Type B pancreatic cell (in vitro differentiated cells): ENCODE measurements at regions not wholly inside any gene's neighbourhood (a gene's known extent, or its start where the extent isn't known, plus 50 kb on each side); places are given as distances from the start of the nearest gene placed in this dataset.

Experiments used
- DNase-seq: peaks from one replicate; pipeline ENCODE4 v3.0.0; 2021; ENCODE audit warnings: mixed read lengths; ENCODE audit not compliant: unreplicated experiment; ENCODE audit errors: extremely low spot score
- H3K27ac Mint-ChIP-seq: 2 replicates; pipeline ENCODE4 v1.8.0; 2021; ENCODE audit warnings: mild to moderate bottlenecking, mixed read lengths
- H3K27me3 Mint-ChIP-seq: 2 replicates; pipeline ENCODE4 v1.8.0; 2021; ENCODE audit warnings: mixed read lengths
- H3K36me3 Mint-ChIP-seq: 2 replicates; pipeline ENCODE4 v1.8.0; 2021; ENCODE audit warnings: mixed read lengths
- H3K4me1 Mint-ChIP-seq: one replicate; pipeline ENCODE4 v1.8.0; 2021; ENCODE audit warnings: mixed read lengths; ENCODE audit not compliant: unreplicated experiment
- H3K4me3 Mint-ChIP-seq: 2 replicates; pipeline ENCODE4 v1.8.0; 2021; ENCODE audit warnings: mild to moderate bottlenecking, mixed read lengths
- H3K9me3 Mint-ChIP-seq: 2 replicates; pipeline ENCODE4 v1.8.0; 2021; ENCODE audit warnings: mixed read lengths
- CTCF ChIP-seq: fragments of 200-600 bp; sonication (generic); conservative IDR thresholded peaks from 2 replicates; pipeline ENCODE4 v1.5.0; 2021; ENCODE audit warnings: antibody characterized with exemption, mild to moderate bottlenecking

- H3K36me3 Mint-ChIP-seq, result peaks cover 4% of the 10 kb centered on the region
- H3K9me3 Mint-ChIP-seq, result peaks cover 7% of the 10 kb centered on the region
- DNase-seq, result no peak
- peaks cover 18% of the 10 kb centered on the region for H3K4me1 Mint-ChIP-seq
- H3K27me3 Mint-ChIP-seq, result peaks cover 46% of the 10 kb centered on the region
- no peak overlapping the region for H3K4me3 Mint-ChIP-seq
- no peak overlapping the region for H3K27ac Mint-ChIP-seq
- no peak for TF ChIP-seq CTCF
Observed at GRCh38 chr12:130223767-130224244, 61.5 kb downstream of the FZD10 start.

DNA sequence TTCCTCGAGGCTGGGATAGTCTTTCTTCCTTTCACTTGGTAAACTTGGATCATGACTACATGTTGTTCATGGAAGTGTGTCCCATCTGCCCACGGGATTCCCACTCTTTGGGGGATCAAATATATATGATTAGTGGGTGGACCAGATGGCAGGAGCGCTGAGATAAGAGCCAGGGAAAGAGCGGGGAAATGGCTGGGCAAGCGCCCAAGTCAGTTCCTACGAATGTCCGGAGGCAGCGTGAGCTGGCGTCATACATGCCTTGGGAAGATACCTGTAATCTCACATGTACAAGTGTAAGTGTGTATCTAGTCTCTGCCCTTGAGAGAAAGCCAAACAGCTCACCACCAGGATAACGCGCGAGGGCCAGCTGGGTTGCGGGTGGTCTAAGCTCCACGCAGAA, 62.3 kb downstream of the FZD10 start:
- DNase-seq, result no peak
- peaks cover 4% of the 10 kb centered on the region for H3K36me3 Mint-ChIP-seq
- no peak overlapping the region for H3K27ac Mint-ChIP-seq
- no peak for TF ChIP-seq CTCF
- H3K9me3 Mint-ChIP-seq, result peaks cover 6% of the 10 kb centered on the region
- H3K4me3 Mint-ChIP-seq, result no peak overlapping the region
- H3K4me1 Mint-ChIP-seq, result peaks cover 18% of the 10 kb centered on the region
- peaks cover 46% of the 10 kb centered on the region for H3K27me3 Mint-ChIP-seq

- Mint-ChIP-seq H3K4me1 (peaks cover 12% of the 10 kb centered on the region), H3K9me3 (peaks cover 9% of the 10 kb centered on the region), H3K36me3 (peaks cover 7% of the 10 kb centered on the region), H3K27me3 (peaks cover 40% of the 10 kb centered on the region), H3K4me3 (no peak overlapping the region), H3K27ac (no peak overlapping the region)
- TF ChIP-seq CTCF, result no peak
- DNase-seq, result no peak
Observed at GRCh38 chr12:130225347-130225746, 63.1 kb downstream of the FZD10 start.

- Mint-ChIP-seq H3K4me1 (peaks cover 5% of the 10 kb centered on the region), H3K36me3 (peaks cover 7% of the 10 kb centered on the region), H3K27me3 (peaks cover 35% of the 10 kb centered on the region), H3K4me3 (no peak overlapping the region), H3K27ac (no peak overlapping the region), H3K9me3 (peaks cover 9% of the 10 kb centered on the region)
- DNase-seq, result no peak
- no peak for TF ChIP-seq CTCF
Observed at GRCh38 chr12:130226126-130226525, 63.9 kb downstream of the FZD10 start.

GRCh38 chr12:130226771-130227170, 64.5 kb downstream of the FZD10 start:
- H3K36me3 Mint-ChIP-seq, result peaks cover 7% of the 10 kb centered on the region
- H3K27ac Mint-ChIP-seq, result no peak overlapping the region
- H3K27me3 Mint-ChIP-seq, result peaks cover 30% of the 10 kb centered on the region
- TF ChIP-seq CTCF, result no peak
- H3K4me3 Mint-ChIP-seq, result no peak overlapping the region
- H3K9me3 Mint-ChIP-seq, result peaks cover 9% of the 10 kb centered on the region
- H3K4me1 Mint-ChIP-seq, result peaks cover 4% of the 10 kb centered on the region
- no peak for DNase-seq

DNA sequence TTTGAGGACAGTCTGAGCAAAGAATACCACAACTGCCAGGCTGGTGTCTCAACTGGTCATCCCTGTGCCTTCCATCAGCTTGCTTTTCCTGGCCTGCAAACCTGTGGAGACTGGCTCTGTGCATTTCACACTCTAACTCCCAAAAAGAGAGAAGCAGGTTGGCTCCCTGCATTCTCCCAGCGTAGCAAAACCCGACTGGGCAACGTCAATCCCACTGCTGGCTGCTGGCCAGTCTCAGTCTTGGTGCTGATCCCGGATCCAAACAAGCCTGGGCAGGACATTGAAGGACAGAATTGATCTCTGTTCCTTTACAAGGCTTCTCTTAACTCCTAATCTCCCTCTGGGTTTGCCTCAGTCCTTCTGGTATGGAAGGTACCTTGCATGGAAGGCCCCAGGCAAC, 65.4 kb downstream of the FZD10 start:
- no peak overlapping the region for H3K4me3 Mint-ChIP-seq
- peaks cover 3% of the 10 kb centered on the region for H3K36me3 Mint-ChIP-seq
- no peak overlapping the region for H3K27ac Mint-ChIP-seq
- H3K27me3 Mint-ChIP-seq, result peaks cover 24% of the 10 kb centered on the region
- peaks cover 14% of the 10 kb centered on the region for H3K9me3 Mint-ChIP-seq
- TF ChIP-seq CTCF, result no peak
- H3K4me1 Mint-ChIP-seq, result peaks cover 4% of the 10 kb centered on the region
- DNase-seq, result no peak
